ENCODE measurements at regions not wholly inside any gene's neighbourhood (a gene's known extent, or its start where the extent isn't known, plus 50 kb on each side); places are given as distances from the start of the nearest gene placed in this dataset.

GRCh38 chr11:69941546-69942332 lies 122.5 kb upstream of the FGF3 start:
- no peak for TF ChIP-seq CTCF (IDR thresholded peaks at IDR 0.05; ENCODE audit: low read length)
- TF ChIP-seq EZH2 (IDR thresholded peaks at IDR 0.05; ENCODE audit: borderline replicate concordance, low read length): no peak

Data from OCI-LY1 (cell line).